Psoas muscle (tissue), 7 donors: ENCODE measurements at regions not wholly inside any gene's neighbourhood (a gene's known extent, or its start where the extent isn't known, plus 50 kb on each side); places are given as distances from the start of the nearest gene placed in this dataset.

Experiments used
- ATAC-seq, 4 donors: fragments of 200-7000 bp; cut with Tn5 transposase; one replicate each; pipeline ENCODE4 v1.9.1; 2020; ENCODE audit warnings: moderate library complexity in 3 of 4, mild to moderate bottlenecking in 2 of 4
- DNase-seq, 2 donors: peaks; one replicate each; pipeline ENCODE4 v3.0.0-alpha.2; 2020
- H3K27ac ChIP-seq: fragments of 200-600 bp; one replicate; pipeline ENCODE4 v1.8.0; 2022
- H3K27me3 ChIP-seq, 3 donors: fragments of 200-600 bp in 1 of 3; one replicate each; pipeline versions ENCODE4 v1.6.1 to v1.8.0; 2013 to 2022; ENCODE audit warnings: low read length in 2 of 3, mild to moderate bottlenecking in 2 of 3, moderate library complexity in 1 of 3; ENCODE audit not compliant: insufficient read depth in 3 of 3
- H3K36me3 ChIP-seq, 2 donors: fragments of 200-600 bp in 1 of 2; one replicate each; pipeline versions ENCODE4 v1.6.1 to v1.8.0; 2013 to 2022; ENCODE audit warnings: low read depth in 1 of 2, mild to moderate bottlenecking in 1 of 2, moderate library complexity in 1 of 2; ENCODE audit not compliant: insufficient read depth in 1 of 2
- H3K4me1 ChIP-seq: fragments of 200-600 bp; one replicate; pipeline ENCODE4 v1.8.0; 2022
- H3K4me3 ChIP-seq: fragments of 200-600 bp; one replicate; pipeline ENCODE4 v1.8.0; 2022; ENCODE audit warnings: mild to moderate bottlenecking
- H3K9me3 ChIP-seq: fragments of 200-600 bp; one replicate; pipeline ENCODE4 v1.8.0; 2022
- CTCF ChIP-seq: fragments of 200-600 bp; IDR thresholded peaks from one replicate; pipeline ENCODE4 v1.8.0; 2022; ENCODE audit warnings: antibody characterized with exemption
- WGBS, 3 donors: extraction: QIAGEN DNeasy Blood & Tissue Kit; methylation state at CpG; one replicate each; pipeline versions ENCODE4 v1.1.6 to v1.1.7; 2013; 5-methylcytosine and 5-hydroxymethylcytosine counted together
- intact Hi-C, 2 donors: fragments of 100-400 bp; cut with DNase I; formaldehyde crosslinking; loops; one replicate each; pipeline versions ENCODE4 v1.11.0 to v1.14.2; 2022
- donor health status: healthy with polysubstance abuse.
- donor health status: DM: no; HTN: no; CAD: no; lungs with moderate emphysema.
- donor health status: Bipolar disorder and iron deficiency.
- donor health status: healthy.
- donor health status: DM: yes; HTN: yes; CAD: no.
- donor health status: DM: no; HTN: no; CAD: no.
- donor health status: DM: yes; HTN: yes; CAD: no.

DNA sequence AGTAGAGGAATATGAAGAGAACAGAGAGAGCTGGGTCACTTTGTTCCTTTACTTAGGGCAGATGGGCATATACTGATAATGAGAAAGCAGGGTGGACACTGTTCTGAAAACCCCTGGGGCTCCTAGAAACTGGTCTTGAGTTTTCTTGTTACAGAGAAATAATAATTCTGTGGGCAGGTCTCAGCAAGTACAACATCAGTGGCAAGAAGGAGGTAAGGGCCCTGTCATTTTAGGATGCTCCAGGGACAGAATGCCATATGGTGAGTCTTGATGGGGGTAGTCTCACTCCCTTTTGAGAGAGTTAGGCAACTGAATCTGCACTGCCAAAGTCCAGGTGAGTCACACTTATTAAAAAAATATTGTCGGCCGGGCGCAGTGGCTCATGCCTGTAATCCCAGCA lies 102.3 kb downstream of the KCNJ2 start:
- Histone ChIP-seq H3K27ac (no peak overlapping the region), H3K27me3 (no peaks in the 10 kb centered on the region), H3K4me1 (peaks cover 3% of the 10 kb centered on the region), H3K9me3 (no peaks in the 10 kb centered on the region), H3K4me3 (no peak overlapping the region), H3K36me3 (no peaks in the 10 kb centered on the region)
- no peak for TF ChIP-seq CTCF
- intact Hi-C loops: no loop called here
- peak in 2 of 4 donors; percentile 42 to 69 for ATAC-seq
- DNase-seq: no peak
- 68 to 92% (median 86%) methylated on average over 3 of the region's 3 CpGs for WGBS, 3 donors

- ATAC-seq (no peak), DNase-seq (no peak)
- H3K27me3 ChIP-seq: no peaks in the 10 kb centered on the region
- H3K4me1 ChIP-seq: peaks cover 3% of the 10 kb centered on the region
- no peak for TF ChIP-seq CTCF
- H3K9me3 ChIP-seq: no peaks in the 10 kb centered on the region
- WGBS, 3 donors: 62 to 75% (median 63%) methylated on average over 2 of the region's 2 CpGs
- no peak overlapping the region for H3K27ac ChIP-seq
- no peak overlapping the region for H3K4me3 ChIP-seq
- intact Hi-C loops: no loop called here
- H3K36me3 ChIP-seq: no peaks in the 10 kb centered on the region
Observed at GRCh38 chr17:70274255-70274654, 104.9 kb downstream of the KCNJ2 start.

- no peaks in the 10 kb centered on the region for H3K36me3 ChIP-seq
- H3K27me3 ChIP-seq: peaks cover 0 to 3% (median 0%) of the 10 kb centered on the region in 3 donors
- H3K4me1 ChIP-seq: no peaks in the 10 kb centered on the region
- H3K9me3 ChIP-seq: no peaks in the 10 kb centered on the region
- 60 to 67% (median 60%) methylated on average over 2 of the region's 2 CpGs for WGBS, 3 donors
- intact Hi-C loops: no loop called here
- DNase-seq (no peak), ATAC-seq (no peak)
- TF ChIP-seq CTCF: no peak
- no peak overlapping the region for H3K4me3 ChIP-seq
- H3K27ac ChIP-seq: no peak overlapping the region
Observed at GRCh38 chr17:70276906-70277305, 107.6 kb downstream of the KCNJ2 start.

- Histone ChIP-seq H3K27me3 (peaks cover 0 to 3% (median 0%) of the 10 kb centered on the region in 3 donors), H3K9me3 (no peaks in the 10 kb centered on the region), H3K36me3 (no peaks in the 10 kb centered on the region), H3K4me3 (no peak overlapping the region), H3K27ac (no peak overlapping the region), H3K4me1 (no peaks in the 10 kb centered on the region)
- no peak for TF ChIP-seq CTCF
- no peak for ATAC-seq
- no peak for DNase-seq
- WGBS, 3 donors: 69 to 78% (median 70%) methylated on average over 5 of the region's 5 CpGs
- intact Hi-C loops: no loop called here
Observed at GRCh38 chr17:70278844-70279462, 109.6 kb downstream of the KCNJ2 start.

- Histone ChIP-seq H3K27ac (no peak overlapping the region), H3K9me3 (no peaks in the 10 kb centered on the region), H3K4me1 (no peaks in the 10 kb centered on the region), H3K27me3 (no peaks in the 10 kb centered on the region), H3K36me3 (no peaks in the 10 kb centered on the region), H3K4me3 (no peak overlapping the region)
- 79 to 83% (median 80%) methylated on average over 3 of the region's 3 CpGs for WGBS, 3 donors
- intact Hi-C loops: no loop called here
- TF ChIP-seq CTCF: no peak
- ATAC-seq: no peak
- DNase-seq: no peak
Observed at GRCh38 chr17:70286391-70286790, 117.1 kb downstream of the KCNJ2 start.
